Erythroblast (primary cell): ENCODE measurements at regions not wholly inside any gene's neighbourhood (a gene's known extent, or its start where the extent isn't known, plus 50 kb on each side); places are given as distances from the start of the nearest gene placed in this dataset.

Experiments
- DNase-seq, 2 experiments: peaks; one replicate each; lab custom pipeline; 2025; lab: John Stamatoyannopoulos, UW
- GATA1 ChIP-seq: IDR thresholded peaks from 2 replicates; pipeline ENCODE4 v1.6.1; 2011; ENCODE audit warnings: low read depth, mild to moderate bottlenecking, control low read depth, low read length, moderate library complexity
- POLR2A ChIP-seq: IDR thresholded peaks from 2 replicates; pipeline ENCODE4 v1.6.1; 2011; ENCODE audit warnings: mild to moderate bottlenecking, low read length

DNA sequence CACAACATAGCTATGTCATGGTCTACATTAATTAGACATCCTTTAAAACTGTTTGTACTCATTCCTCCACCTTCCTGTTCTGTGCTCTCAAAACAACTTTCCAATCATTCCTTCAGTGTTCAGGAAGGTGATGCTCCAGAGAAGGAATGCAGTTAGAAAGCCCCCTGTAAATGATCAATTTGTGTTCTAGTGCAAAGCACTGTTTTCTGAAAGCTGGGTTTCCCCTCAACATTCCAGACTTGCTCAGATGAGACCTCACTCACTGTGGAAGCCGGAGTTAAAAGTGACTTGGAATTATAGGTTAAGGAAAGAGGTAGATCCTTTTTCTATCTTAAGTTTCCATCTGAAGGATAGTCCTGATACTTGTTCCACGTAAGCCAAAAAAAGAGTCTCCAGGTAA is 95.9 kb downstream of the BMP2 start:
- no peak for DNase-seq
- TF ChIP-seq GATA1 (no peak), POLR2A (no peak)

DNA sequence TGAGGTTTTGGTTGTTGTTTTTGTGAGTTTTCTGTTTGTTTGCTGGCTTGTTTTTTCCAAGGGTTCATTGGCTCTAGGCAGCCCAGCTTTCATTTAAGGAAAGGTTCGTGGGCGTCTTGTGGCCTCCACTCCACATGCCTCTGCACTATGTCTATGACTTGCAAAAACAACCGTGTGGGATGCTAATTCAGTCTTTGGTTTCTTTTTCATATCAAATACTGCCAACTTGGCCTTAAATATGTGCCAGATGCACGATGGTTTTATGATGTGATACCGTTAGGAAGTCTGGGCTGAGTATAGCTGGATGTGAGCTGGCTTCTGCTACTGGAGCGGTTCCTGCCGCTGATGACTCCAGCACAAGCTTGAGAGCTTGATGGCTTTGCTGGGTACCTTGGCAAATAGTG is 96.3 kb downstream of the BMP2 start:
- no peak for DNase-seq
- no peak for TF ChIP-seq GATA1
- no peak for TF ChIP-seq POLR2A

DNA sequence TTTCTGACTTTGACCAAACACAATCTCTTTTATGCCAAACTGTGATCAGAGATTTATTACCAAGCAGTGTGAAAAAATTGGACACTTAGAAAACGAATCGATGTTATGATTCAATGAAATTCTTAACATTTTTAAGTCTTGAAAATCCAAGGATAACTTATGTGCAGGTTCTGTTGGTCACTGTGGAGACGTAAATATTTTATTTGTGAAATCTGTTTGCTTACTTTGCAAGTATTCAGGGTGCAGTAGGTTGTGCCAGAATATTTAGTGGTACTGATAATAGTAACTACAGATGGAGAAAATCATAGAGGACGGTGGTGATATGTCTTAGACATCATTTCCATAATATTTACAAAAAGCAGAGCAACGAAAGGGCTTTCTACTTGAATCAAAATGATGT is 97.3 kb downstream of the BMP2 start:
- no peak for DNase-seq
- no peak for TF ChIP-seq GATA1
- TF ChIP-seq POLR2A: no peak

DNA sequence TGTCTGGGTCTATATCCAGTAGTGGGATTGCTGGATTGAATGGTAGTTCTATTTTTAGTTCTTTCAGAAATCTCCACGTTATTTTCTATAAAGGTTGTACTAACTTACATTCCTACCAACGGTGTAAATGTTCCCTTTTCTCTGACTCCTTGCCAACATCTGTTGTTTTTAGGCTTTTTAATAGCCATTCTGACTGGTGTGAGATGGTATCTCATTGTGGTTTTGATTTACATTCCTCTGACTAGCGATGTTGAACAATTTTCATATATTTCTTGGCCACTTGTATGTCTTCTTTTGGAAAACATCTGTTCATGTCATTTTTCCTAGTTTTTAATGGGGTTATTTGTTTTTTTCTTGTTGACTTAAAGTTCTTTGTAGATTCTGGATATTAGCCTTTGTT is 99.3 kb downstream of the BMP2 start:
- no peak for TF ChIP-seq GATA1
- no peak for TF ChIP-seq POLR2A
- DNase-seq: no peak

DNA sequence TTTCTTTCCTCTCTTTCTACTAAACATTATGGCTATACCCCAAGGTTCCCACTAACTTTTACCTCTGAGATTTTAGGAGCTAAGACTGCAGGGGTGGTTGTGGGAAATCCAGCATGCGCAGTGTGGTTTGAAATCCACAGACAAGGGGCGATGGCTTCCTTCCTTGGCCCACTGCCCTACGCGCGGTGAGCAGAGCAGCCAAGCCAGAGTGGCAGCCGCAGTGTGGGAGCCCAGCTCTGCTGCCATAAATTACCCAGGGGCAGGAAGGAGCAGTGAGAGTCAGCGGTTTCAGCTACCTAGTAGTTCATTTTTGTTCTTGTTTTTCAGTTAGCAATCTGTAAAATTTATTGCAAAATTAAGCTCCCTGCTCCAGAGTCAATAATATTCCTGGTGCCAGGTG is 101.4 kb downstream of the BMP2 start:
- TF ChIP-seq GATA1 (no peak), POLR2A (no peak)
- DNase-seq: no peak

DNA sequence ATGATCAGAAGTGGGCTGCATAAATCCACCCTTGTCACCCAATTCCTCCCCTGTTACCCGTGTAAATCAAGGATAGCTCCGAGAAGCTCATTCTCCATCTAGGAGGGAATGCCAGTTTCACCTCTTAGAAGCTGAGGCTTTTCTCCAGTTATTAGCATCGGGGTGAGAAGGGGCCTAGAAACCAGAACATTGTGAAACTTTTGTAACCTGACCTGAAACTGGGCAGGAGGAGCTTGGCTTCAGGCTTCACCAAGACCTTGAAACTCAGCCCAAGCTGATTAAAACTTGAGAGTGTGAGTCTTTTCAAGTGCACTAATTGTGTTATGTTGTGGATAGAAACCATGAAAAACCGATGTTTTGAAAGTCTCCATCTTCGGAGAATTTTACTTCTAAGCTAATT is 103.1 kb downstream of the BMP2 start:
- TF ChIP-seq POLR2A (no peak), GATA1 (no peak)

DNA sequence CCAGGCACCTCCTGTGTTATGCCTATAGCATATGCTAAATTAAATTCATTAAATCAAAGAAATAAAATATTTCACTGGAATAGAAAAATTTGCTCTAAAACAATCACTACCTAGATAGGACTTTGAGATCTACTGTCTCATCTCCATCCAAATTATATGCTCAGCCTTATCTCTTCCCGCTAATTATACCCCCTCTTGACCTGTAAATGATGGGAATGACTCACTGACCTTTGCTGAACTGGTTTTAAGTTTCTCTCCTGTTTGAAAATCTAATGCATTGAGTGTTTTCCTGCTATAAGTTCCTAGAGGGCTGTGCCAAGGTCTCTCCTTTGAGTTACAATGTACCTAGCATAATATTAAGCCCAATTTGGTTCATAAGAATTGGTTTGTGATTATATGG is 110.1 kb downstream of the BMP2 start:
- TF ChIP-seq GATA1 (no peak), POLR2A (no peak)
- no peak for DNase-seq

More for the DNA sequence above, 103.1 kb downstream of the BMP2 start:
- no peak for DNase-seq

DNA sequence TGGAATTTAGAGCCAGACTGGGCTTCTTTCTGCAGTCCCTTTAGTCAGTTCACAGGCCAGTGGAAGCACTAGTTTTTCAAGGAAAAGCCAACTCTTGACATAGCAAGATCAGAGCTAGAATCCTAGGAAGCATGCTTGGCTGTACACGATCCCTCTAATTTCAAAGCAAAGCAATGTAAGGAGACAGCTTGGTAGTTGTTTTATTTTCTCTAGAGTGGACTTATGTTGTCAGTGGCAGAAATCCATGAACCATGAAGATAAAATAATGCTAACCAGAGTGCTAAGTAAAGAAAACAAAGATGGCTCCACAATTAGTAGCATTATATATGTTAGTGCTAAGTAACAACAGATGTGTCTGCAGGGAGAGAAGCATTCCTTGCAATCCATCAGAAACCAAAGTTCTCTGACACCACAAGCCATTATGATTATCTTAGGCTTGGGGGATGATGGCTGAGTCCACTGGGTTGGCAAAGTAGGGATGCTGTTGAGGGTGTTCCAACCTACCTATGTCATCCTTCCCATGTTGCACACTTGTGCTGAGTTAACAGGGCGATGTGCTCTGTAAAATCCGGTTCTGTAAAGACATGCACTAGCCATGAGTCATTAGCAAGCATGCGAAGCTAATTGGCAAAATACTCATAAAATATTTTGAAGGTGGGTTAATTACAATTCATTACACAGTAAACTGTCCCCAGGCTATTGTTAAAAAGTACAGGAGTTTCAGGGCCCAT is 115.2 kb downstream of the BMP2 start:
- TF ChIP-seq POLR2A: no peak
- no peak for TF ChIP-seq GATA1
- no peak for DNase-seq

DNA sequence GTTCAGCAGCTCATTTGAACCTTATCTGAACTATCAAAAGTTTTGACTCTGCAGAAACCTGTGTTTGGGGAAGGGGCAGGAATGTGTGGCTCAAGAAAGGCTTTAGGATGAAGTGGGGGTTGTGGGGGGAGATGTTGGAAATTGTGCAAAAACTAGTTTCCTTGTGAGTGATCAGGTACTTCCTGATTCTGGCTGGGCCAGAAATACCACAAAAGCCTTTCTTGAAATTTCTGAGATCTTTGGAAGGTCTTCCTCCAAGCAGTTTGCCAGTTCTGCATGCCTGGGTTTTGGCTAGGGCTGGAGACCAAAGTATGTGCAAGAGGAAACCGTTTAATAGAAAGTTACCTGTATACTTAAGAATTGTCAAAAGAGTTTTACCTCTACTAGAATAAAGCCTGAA is 116.6 kb downstream of the BMP2 start:
- TF ChIP-seq GATA1 (no peak), POLR2A (no peak)
- no peak for DNase-seq

DNA sequence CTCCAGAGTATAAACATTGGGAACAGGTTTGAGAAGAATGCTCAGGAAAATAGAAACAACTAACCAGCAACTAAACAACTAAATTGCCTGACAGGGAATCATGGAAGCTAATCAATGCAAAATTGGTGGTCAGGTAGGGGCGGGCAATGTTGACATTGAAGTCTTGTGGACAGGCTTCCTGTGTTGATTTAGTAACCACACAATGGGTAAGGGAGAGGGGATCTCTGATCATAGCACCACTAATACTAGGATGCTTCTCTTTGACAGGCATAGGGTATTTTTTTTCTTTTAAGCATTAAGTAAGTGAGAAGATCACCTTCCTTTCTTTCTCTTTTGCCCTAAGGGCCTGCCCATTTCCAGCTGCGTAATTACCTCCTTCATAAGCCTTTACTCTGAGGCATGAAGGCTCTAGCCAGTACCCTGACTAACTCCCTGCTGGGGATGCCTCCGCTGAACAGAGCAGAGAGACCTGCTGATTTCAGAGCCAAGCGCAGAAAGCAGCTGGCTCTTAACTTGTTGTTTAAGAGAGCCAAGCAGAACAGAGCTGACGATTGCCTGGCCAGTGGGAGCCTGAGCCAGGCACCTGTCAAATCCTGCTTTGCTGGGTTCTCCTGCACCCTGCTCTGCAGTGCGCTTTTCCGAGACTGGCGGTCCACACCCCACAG is 118.7 kb downstream of the BMP2 start:
- DNase-seq: no peak
- no peak for TF ChIP-seq GATA1
- TF ChIP-seq POLR2A: no peak

DNA sequence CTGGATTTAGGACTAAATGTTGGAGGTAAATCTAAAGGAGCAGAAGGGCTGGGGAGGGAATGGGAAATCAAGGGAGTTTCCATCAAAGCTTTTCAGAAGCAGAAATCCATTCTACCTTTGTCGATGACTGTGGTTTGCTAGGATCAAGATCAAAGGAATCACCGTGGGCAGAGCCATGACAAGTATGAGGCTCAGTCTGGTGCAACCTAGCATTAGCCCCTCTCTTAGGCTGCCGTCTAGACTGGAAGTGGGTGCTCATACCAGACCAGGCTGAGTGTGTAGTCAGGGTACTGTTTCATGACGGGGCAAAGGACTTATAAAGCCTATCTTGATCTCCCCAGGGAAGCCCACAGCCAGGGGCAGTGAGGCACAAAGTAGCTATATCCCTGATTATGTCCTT is 120.5 kb downstream of the BMP2 start:
- no peak for DNase-seq
- TF ChIP-seq GATA1: no peak
- no peak for TF ChIP-seq POLR2A

DNA sequence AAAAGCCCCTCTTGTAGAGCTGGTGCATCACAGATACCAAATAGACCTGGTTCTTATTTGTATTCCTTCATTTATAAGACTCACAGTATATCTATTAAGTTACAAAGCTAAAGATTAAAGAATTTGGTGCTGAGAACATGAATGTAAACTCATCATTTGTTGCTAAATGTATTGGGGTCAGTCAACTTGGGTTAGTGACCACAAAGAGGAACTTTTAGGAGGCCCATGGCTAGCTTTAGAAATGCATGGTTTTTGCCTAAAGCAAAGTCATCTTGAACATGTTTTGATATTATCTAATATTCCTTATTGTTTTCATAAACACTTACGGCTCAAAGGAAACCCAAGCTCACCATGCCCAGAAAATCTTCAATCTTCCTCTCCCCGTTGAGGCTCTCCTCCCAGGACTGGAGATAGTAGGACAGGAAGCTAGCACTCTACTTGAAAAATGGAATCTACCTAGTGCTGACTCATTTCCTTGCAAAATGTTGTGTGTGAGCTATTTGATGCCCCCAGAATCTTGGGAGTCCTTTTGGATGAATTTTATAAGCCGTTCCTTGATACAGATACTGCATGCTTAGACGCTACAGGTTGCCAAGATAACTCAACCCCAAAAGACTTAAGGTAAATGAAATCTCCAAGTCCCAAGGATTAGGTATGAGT is 121.4 kb downstream of the BMP2 start:
- DNase-seq: no peak
- TF ChIP-seq POLR2A (no peak), GATA1 (no peak)

DNA sequence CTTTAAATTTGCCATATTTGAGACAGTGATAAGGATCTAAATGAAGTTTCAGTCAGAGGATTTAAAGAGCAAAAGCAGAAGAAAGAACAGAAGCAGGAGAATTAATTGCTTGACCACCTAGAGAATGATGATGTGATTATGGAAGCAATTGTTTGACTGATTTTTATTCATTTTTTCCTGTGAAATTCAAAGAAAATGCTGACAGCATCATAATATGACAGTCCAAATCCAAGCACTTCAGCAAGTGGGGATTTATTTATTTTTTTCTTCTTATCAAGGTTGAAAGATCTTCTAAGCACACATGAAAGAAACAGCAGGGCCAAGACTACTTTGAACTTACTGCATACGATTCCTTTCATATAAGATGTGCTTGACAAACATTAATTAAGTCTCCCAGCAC is 125.2 kb downstream of the BMP2 start:
- TF ChIP-seq POLR2A (no peak), GATA1 (no peak)
- no peak for DNase-seq

DNA sequence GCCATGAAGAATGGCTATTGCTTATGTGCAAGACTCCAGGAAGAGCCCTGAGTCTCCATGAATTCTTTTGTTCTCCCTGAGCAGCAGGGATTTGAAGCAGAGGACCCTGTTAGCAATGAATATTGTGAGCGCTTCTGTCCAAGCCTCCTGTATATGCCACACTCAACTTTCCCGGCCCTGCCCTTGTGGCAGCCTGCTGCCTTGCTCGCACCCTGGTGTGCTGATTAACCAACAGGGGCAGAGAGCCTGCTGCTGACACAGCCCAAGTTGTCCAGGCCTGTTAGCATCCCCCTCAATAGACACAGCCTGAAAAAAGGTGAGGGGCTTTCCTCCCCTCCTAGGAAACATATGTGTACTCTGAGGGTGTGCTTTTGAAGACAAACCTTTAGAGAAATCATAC is 131.4 kb downstream of the BMP2 start:
- DNase-seq: no peak
- no peak for TF ChIP-seq POLR2A
- TF ChIP-seq GATA1: no peak
